Activated gamma-delta T cell (primary cell): ENCODE measurements at regions not wholly inside any gene's neighbourhood (a gene's known extent, or its start where the extent isn't known, plus 50 kb on each side); places are given as distances from the start of the nearest gene placed in this dataset.

Experiments used
- DNase-seq: peaks from one replicate; lab custom pipeline; 2025; lab: John Stamatoyannopoulos, UW

DNA sequence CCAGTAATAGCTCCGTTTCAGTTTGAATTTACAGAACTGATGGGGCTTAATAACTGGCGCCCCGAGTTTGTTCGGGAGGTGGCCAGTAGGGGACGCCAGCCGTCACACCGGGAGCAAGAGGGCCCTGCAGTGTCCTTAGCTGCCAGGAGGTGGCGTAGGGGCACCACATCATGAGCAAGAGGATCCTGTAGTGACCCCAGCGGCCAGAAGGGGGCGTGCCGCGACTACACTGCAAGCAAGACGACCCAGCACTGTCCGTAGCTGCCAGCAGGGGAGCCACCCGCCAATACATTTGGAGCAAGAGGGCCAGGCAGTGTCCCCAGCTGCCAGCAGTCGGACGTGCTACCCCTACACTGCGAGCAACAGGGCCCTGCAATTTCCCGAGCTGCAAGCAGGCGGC is 663.7 kb upstream of the B3GAT1 start:
- no peak for DNase-seq

DNA sequence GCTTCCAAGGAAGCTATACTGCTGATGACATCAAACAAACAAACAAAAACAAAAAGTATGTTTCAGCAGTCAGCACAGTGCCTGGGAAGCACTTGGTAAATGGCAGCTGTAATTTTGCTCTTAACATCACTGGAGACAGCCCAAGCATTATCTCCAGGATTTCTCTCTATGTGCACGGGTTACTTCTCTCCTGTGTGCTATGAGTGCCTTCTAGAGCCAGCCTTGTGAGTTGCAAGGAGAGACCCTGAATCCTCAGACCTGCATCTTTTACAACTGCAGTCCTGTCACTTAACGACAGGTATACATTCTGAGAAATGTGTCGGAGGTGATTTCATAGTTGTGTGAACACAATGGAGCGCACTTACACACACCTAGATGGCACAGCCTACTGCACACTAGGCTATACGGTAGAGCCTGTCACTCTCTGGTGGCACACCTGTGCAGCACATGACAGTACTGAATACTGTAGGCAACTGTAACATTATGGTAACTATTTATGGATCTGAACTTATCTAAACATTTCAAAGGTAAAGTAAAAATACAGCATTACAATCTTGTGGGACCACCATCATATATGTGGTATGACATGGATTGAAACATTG is 662.5 kb upstream of the B3GAT1 start:
- no peak for DNase-seq

DNA sequence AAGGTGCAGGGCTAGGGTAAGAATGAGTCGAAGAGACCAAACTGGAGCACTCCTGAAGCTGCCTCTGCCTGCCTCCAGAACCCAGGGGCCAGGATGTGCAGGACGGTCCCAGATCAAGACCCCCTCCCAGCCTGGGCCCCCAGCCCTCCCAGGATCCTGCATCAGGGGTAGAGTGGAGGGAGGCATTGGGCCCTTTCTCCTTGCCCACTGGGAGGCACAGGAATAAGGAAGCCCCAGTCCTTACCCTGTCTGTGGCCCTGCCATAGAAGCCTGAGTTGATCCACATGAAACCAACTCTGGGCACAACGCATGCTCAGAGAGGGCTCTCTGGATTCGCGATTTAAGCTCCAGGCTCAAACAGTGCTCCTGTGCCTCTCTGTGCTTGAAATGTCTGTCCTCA is 661.8 kb upstream of the B3GAT1 start:
- DNase-seq, result no peak

DNA sequence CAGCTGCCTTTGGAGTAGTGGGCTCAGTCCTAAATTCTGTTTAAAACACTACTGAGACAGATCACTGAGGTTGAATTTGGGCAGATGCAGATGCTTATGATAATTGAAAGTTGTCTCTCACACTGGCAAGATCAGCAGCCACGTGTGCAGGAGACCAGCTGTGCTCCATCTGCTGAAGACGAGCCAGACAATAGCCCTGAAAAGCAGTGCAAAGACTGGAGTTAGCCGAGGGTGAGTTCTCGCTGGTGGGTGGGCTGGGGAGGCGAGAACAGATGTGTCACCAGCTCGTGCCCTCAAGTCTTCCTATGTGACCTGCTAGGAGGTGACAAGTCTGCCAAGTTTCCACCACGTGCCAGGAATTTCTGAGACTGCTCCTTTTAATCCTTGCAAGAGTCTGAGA is 661.3 kb upstream of the B3GAT1 start:
- no peak for DNase-seq

GRCh38 chr11:135069890-135070289 is 657.8 kb upstream of the B3GAT1 start:
- no peak for DNase-seq

- no peak for DNase-seq
Measured at GRCh38 chr11:135069063-135069462, 657.0 kb upstream of the B3GAT1 start.

DNA sequence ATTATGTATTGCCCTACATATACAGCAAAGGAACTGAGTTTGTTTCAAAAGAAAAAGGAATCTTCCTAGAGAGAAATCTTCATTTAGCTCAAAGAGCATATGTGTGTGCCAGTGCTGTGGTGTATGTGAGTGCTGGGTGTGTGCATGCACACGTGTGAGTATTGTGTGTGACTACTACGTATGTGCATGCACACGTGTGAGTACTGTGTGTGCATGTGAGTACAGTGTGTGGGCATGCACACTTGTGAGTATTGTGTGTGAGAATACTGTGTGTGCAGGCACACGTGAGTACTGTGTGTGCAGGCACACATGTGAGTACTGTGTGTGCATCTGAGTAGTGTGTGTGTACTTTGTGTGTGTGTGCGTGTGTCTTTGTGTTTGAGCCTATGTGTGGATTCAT is 651.0 kb upstream of the B3GAT1 start:
- no peak for DNase-seq

DNA sequence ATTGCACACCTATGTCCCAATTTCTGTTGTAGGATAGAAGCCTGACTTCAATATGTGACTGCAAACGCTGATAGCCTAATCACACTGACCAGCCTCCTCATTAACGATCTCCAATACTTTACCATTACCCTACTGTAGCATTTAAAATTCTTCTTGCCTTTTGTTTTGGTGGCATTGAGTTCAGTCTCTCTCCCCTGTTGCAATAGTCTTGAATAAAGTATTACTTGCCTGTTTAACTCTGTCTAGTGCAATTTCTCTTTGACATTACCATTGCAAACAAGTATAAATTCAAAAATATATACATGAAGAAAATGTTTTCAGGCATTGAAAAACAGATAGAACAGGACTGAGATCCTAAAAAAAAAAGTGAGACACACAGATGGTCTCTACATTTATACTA is 649.1 kb upstream of the B3GAT1 start:
- no peak for DNase-seq

DNA sequence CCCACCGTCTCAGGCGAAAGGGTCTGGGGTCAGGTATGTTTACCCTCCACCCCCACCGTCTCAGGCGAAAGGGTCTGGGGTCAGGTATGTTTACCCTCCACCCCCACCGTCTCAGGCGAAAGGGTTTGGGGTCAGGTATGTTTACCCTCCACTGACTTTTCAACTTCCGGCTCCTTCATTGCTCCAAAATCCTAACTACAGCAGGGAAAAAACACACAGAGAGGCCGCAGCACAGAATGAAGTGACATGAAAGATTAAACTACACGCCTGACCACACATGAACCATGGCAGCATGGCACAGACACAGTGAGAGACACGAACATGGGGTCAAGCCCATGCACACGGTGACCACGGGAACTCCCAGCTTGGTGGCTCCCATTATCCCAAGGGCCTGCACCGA is 634.9 kb upstream of the B3GAT1 start:
- no peak for DNase-seq

DNA sequence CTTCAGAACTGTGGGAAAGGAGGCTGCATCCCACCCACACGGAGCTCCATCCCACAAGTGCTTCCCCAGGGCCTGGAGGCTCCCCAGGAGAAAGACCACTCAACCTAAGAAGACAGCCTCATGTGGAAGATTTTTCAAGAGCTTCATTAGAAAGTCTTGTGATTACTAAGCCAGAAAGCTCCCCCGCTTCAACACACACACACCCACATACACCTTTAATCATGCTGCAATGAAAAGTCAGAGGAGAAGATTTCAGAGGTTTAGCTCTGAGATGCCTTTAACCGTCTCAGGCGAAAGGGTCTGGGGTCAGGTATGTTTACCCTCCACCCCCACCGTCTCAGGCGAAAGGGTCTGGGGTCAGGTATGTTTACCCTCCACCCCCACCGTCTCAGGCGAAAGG is 634.5 kb upstream of the B3GAT1 start:
- no peak for DNase-seq

- no peak for DNase-seq
Measured at GRCh38 chr11:135043434-135043833, 631.4 kb upstream of the B3GAT1 start.

DNA sequence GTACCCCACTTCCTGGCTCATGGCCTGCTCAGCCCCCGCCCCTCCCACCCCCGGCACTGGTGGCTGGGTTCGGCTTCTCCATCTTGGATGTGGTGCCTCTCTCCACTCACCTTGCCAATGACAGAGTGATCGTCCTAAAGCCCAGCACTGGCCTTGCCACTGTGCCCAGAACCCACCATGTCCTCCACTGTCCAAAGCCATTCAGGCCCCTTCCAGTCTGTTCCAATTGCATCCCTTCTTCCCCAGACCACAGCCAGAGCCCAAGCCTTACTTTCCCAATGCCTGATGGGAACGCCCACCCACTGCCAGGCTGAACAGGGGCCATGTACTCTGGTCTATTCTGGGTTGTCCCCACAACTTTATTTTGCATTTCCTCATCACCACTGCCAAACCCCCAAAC is 625.8 kb upstream of the B3GAT1 start:
- no peak for DNase-seq

DNA sequence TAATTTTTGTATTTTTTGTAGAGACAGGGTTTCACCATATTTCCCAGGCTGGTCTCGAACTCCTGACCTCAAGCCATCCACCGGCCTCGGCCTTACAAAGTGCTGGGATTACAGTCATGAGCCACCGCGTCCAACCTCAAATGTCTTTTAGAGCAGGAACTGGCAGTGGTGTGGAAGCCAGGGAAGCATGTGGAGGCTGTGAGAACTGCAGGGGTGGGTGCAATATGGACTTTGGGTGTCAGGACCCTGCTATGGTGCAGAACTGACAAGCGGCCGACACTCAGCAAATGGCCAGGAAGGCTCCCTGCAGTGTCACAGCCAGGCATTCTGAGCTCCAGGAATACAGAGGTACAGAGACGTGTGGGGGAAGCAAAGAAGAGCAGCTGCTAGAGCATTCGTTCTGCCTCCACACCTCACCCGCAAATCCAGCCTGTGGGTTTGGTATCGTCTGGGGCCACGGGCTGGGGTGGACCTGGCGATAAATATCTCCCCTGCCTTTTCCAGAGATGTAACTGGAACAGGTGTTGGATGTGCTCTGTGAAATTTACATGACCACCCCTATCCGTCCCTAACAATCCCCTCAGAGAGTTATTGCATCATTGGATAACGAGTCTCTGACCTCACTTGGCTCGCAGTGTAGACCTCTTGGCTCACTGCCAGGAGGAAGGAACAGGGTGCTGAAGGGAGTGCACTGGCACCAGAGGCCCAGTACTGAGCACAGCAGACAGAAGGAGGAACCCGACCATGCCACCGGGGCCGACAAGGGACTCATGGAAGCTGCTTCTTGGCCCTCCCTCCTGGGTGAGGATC is 624.7 kb upstream of the B3GAT1 start:
- no peak for DNase-seq

GRCh38 chr11:135035282-135035681 is 623.2 kb upstream of the B3GAT1 start:
- no peak for DNase-seq

DNA sequence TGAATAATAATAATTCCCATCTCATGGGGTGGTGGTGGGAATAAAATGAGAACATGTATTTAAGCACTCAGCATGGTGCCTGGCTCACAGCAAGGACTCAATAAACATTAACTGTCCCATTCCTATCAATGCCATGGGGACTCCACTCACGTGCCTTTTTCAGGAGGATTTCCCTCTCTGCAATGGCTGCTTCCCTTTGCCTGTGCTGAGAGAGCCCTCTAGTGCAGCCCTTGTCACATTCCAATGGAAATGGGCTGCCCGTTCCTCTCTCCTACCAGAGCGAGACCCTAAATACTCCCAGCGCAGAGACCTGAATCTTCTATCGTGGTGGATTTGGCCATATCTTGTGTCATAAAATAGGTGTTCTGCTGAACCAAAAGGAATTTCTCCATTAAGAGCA is 621.5 kb upstream of the B3GAT1 start:
- DNase-seq, result no peak

GRCh38 chr11:135031205-135031989 is 619.4 kb upstream of the B3GAT1 start:
- DNase-seq, result no peak

GRCh38 chr11:135027461-135027860 is 615.4 kb upstream of the B3GAT1 start:
- no peak for DNase-seq

GRCh38 chr11:135023499-135023898 is 611.5 kb upstream of the B3GAT1 start:
- DNase-seq, result no peak

DNA sequence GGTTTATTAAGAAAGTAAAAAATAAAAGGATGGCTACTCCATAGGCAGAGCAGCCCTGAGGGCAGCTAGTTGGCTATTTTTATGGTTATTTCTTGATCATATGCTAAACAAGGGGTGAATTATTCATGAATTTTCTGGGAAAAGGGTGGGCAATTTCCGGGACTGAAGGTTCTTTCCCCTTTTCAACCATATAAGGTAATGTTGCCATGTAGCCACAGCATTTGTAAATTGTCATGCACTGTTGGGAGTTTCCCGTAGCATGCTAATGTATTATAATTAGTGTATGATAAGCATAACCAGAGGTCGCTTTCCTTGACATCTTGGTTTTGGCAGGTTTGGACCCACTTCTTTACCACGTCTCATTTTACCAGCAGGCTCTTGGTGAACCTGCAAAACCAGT is 610.4 kb upstream of the B3GAT1 start:
- no peak for DNase-seq

DNA sequence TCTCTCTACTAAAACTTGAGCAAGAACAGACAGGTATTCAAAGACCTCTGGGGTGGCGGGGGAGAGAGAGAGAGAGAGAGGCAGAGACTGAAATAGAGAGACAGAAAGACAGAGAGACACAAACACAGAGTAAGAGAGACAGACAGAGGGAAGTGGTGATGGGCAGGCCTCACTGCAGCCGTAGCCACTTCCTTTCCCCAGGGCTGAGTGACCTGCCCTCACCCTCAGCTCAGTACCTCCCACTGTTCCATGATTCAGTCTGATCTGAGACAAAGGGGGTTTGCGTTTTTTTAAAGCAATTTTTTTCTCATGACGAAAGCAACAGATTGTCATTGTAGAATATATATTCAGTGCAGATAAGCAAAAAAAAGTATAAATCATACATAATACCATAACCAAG is 607.9 kb upstream of the B3GAT1 start:
- DNase-seq, result no peak

- no peak for DNase-seq
Measured at GRCh38 chr11:135019343-135019871, 607.4 kb upstream of the B3GAT1 start.

GRCh38 chr11:135017296-135017695 is 605.3 kb upstream of the B3GAT1 start:
- no peak for DNase-seq

DNA sequence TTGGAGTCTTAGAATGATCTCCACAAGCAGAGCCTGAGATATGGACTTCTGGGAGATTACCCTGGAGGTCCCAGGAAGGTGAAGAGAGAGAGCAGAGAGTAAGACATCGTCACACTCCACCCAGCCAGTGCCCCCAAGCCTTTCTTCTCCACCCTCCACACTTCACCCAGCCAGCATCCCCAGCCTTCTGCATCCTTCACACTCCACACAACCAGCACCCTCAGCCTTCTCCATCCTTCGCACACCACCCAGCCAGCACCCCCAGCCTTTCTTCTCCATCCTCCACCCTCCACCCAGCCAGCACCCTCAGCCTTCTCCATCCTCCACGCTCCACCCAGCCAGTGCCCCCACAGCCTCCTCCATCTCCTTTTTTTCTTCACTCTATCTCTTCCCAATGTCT is 603.9 kb upstream of the B3GAT1 start:
- DNase-seq, result no peak
